HL-60 (cell line): ENCODE measurements at regions not wholly inside any gene's neighbourhood (a gene's known extent, or its start where the extent isn't known, plus 50 kb on each side); places are given as distances from the start of the nearest gene placed in this dataset.

Source experiments
- DNase-seq, 2 experiments: peaks; one replicate each; pipeline ENCODE4 v3.0.0-alpha.2; 2010 to 2020; ENCODE audit warnings: low read depth in 1 of 2, low spot score in 1 of 2
- H3K27ac ChIP-seq: fragments of 250-450 bp; sonication (Bioruptor Pico); replicated peaks from 2 replicates; pipeline ENCODE4 v1.5.1; 2020; ENCODE audit warnings: mild to moderate bottlenecking, moderate library complexity
- H3K27me3 ChIP-seq: fragments of 250-450 bp; sonication (Bioruptor Pico); 2 replicates; pipeline ENCODE4 v1.5.1; 2021; ENCODE audit warnings: mild to moderate bottlenecking, moderate library complexity; ENCODE audit not compliant: insufficient read depth, poor library complexity, severe bottlenecking
- H3K4me3 ChIP-seq: replicated peaks from 2 replicates; pipeline ENCODE4 v1.5.1; 2011; ENCODE audit warnings: mild to moderate bottlenecking, control low read depth, low read length; ENCODE audit not compliant: insufficient read depth
- GABPA ChIP-seq: IDR thresholded peaks from 2 replicates; pipeline ENCODE4 v1.6.1; 2012; ENCODE audit warnings: low read depth
- POLR2AphosphoS5 ChIP-seq: IDR thresholded peaks from 2 replicates; pipeline ENCODE4 v1.6.1; 2012; ENCODE audit warnings: low read depth
- SPI1 ChIP-seq: IDR thresholded peaks from 2 replicates; pipeline ENCODE4 v1.6.1; 2012; ENCODE audit warnings: low read depth, mild to moderate bottlenecking, borderline replicate concordance
- TF ChIP-seq, protein P1 (sequence below): IDR thresholded peaks from one replicate; pipeline ENCODE4 v1.5.1; 2011; ENCODE audit warnings: low read length, control low read depth, inconsistent platforms; ENCODE audit not compliant: insufficient read depth
- TF ChIP-seq, protein P2 (sequence below): IDR thresholded peaks from 2 replicates; pipeline ENCODE4 v1.6.1; 2012; ENCODE audit warnings: low read depth; ENCODE audit not compliant: insufficient replicate concordance

DNA sequence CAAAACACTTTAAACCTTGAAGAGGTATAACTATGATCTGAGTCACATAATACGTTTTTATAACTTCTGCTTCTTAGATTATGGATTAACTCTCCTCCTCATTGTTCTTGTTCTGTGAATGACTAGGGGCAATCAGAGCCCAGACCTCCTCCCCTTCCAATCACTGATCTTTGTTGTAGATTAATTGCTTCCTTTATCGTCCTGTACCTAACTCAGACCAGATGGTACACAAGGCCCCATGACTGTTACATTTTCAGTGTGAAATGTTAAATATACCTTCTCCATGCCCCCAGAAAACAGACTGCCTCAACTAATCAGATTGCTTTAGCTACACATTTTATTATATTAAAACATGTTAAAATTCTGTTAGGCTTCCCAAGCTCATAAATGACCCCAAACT lies 211.7 kb downstream of the RNF152 start:
- no peak overlapping the region for H3K27ac ChIP-seq
- peaks cover 6% of the 10 kb centered on the region for H3K27me3 ChIP-seq
- TF ChIP-seq POLR2AphosphoS5 (no peak), SPI1 (no peak), GABPA (no peak)
- TF ChIP-seq, protein P1, sequence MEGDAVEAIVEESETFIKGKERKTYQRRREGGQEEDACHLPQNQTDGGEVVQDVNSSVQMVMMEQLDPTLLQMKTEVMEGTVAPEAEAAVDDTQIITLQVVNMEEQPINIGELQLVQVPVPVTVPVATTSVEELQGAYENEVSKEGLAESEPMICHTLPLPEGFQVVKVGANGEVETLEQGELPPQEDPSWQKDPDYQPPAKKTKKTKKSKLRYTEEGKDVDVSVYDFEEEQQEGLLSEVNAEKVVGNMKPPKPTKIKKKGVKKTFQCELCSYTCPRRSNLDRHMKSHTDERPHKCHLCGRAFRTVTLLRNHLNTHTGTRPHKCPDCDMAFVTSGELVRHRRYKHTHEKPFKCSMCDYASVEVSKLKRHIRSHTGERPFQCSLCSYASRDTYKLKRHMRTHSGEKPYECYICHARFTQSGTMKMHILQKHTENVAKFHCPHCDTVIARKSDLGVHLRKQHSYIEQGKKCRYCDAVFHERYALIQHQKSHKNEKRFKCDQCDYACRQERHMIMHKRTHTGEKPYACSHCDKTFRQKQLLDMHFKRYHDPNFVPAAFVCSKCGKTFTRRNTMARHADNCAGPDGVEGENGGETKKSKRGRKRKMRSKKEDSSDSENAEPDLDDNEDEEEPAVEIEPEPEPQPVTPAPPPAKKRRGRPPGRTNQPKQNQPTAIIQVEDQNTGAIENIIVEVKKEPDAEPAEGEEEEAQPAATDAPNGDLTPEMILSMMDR: no peak
- TF ChIP-seq, protein P2, sequence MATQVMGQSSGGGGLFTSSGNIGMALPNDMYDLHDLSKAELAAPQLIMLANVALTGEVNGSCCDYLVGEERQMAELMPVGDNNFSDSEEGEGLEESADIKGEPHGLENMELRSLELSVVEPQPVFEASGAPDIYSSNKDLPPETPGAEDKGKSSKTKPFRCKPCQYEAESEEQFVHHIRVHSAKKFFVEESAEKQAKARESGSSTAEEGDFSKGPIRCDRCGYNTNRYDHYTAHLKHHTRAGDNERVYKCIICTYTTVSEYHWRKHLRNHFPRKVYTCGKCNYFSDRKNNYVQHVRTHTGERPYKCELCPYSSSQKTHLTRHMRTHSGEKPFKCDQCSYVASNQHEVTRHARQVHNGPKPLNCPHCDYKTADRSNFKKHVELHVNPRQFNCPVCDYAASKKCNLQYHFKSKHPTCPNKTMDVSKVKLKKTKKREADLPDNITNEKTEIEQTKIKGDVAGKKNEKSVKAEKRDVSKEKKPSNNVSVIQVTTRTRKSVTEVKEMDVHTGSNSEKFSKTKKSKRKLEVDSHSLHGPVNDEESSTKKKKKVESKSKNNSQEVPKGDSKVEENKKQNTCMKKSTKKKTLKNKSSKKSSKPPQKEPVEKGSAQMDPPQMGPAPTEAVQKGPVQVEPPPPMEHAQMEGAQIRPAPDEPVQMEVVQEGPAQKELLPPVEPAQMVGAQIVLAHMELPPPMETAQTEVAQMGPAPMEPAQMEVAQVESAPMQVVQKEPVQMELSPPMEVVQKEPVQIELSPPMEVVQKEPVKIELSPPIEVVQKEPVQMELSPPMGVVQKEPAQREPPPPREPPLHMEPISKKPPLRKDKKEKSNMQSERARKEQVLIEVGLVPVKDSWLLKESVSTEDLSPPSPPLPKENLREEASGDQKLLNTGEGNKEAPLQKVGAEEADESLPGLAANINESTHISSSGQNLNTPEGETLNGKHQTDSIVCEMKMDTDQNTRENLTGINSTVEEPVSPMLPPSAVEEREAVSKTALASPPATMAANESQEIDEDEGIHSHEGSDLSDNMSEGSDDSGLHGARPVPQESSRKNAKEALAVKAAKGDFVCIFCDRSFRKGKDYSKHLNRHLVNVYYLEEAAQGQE: no peak
- H3K4me3 ChIP-seq: no peak overlapping the region
- no peak for DNase-seq

DNA sequence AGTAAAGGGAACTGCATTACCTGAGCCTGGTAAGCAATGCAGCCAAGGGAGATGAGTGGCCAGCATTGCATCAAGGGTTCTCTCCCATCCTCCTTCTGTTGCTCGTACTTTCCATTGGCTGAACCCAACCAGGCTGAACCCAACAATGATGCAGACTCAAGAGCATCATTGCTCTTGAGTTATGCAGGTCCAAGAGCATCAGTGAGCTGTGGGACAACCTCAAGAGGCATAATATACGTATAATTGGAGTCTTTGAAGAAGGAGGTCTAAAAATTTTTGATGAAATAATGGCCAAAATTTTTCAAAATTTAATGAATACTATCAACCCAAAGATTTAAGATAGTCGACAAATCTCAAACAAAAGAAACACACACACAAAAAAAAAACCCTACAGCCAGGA lies 213.0 kb downstream of the RNF152 start:
- peaks cover 6% of the 10 kb centered on the region for H3K27me3 ChIP-seq
- DNase-seq: no peak
- no peak overlapping the region for H3K4me3 ChIP-seq
- no peak for TF ChIP-seq SPI1
- TF ChIP-seq, protein P2: no peak
- TF ChIP-seq POLR2AphosphoS5: no peak
- TF ChIP-seq, protein P1: no peak
- no peak for TF ChIP-seq GABPA
- no peak overlapping the region for H3K27ac ChIP-seq

DNA sequence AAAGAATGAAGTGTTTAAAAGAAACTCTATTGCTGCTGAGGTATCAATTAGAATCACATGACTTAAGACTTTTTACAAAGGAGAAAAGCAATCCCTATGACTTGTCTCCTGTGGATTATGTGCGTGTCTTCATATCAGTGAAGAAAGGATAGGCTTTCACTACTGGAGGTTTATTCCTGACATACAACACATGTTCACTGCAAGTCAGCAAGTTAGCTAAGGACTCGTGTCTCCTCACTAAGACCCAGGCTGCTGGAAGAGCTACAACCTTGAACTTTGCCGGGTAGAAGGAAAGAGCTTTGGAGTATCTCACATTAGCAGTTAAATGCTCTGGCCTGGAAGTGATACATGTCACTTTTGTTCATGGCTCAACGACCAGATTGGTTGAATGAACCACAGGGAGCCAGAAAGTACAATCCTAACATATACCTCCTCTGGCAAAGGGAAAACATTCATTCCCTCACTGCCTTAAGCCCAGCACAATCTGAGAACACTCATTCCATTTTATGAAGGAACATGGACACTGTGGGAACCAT lies 215.3 kb downstream of the RNF152 start:
- no peak for DNase-seq
- Histone ChIP-seq H3K4me3 (no peak overlapping the region), H3K27me3 (peaks cover 2% of the 10 kb centered on the region), H3K27ac (no peak overlapping the region)
- TF ChIP-seq, protein P1: no peak
- no peak for TF ChIP-seq SPI1
- TF ChIP-seq GABPA: no peak

DNA sequence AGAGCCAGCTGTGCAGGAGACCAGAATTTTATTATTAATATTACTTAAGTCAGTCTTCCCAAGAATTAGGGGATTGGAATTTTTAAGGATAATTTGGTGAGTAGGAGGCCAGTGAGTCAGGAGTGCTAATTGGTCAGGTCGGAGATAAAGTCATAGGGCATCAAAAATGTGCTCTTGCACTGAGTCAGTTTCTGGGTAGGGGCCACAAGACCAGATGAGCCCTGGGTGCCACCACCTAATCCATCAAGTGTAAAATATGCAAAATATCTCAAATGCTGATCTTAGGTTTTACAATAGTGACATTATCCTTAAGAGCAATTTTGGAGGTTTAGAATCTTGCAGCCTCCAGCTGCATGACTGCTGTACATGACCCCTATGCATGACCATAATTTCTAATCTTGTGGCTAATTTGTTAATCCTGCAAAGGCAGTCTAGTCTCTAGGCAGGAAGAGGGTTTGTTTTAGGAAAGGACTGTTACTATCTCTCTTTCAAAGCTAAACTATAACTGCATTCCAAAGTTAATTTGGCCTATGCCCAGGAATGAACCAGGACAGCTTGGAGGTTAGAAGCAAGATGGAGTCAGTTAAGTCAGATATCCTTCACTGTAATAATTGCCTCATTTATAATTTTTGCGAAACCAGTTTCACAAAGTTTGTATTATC lies 215.9 kb downstream of the RNF152 start:
- no peak for TF ChIP-seq SPI1
- TF ChIP-seq, protein P2: no peak
- TF ChIP-seq GABPA: no peak
- no peak for TF ChIP-seq POLR2AphosphoS5
- TF ChIP-seq, protein P1: no peak
- H3K27ac ChIP-seq: no peak overlapping the region
- peaks cover 2% of the 10 kb centered on the region for H3K27me3 ChIP-seq
- no peak overlapping the region for H3K4me3 ChIP-seq
- DNase-seq: no peak
